C4-2B (cell line): ENCODE measurements at regions not wholly inside any gene's neighbourhood (a gene's known extent, or its start where the extent isn't known, plus 50 kb on each side); places are given as distances from the start of the nearest gene placed in this dataset.

ENCODE experiments used
- CTCF ChIP-seq: fragments of 450-650 bp; conservative IDR thresholded peaks from 2 replicates; pipeline ENCODE4 v1.5.1; 2017; ENCODE audit warnings: mild to moderate bottlenecking
- ZFX ChIP-seq: fragments of 450-650 bp; IDR thresholded peaks from 2 replicates; pipeline ENCODE4 v1.6.1; 2017

- TF ChIP-seq CTCF (no peak), ZFX (no peak)
Measured at GRCh38 chr20:21017528-21018085, 88.6 kb downstream of the LINC00237 start.
